NCI-H2227 (cell line): ENCODE measurements at regions not wholly inside any gene's neighbourhood (a gene's known extent, or its start where the extent isn't known, plus 50 kb on each side); places are given as distances from the start of the nearest gene placed in this dataset.

Source experiments
- DNase-seq: peaks from one replicate; lab custom pipeline; 2025; ENCODE audit not compliant: unreplicated experiment; lab: John Stamatoyannopoulos, UW

GRCh38 chr9:119775410-119775809 is 406.2 kb upstream of the BRINP1 start:
- DNase-seq, result no peak

- no peak for DNase-seq
Measured at GRCh38 chr9:119773823-119774222, 404.6 kb upstream of the BRINP1 start.

GRCh38 chr9:119771341-119771740 is 402.1 kb upstream of the BRINP1 start:
- DNase-seq, result no peak

- DNase-seq, result no peak
Measured at GRCh38 chr9:119768266-119768665, 399.0 kb upstream of the BRINP1 start.

- DNase-seq, result no peak
Measured at GRCh38 chr9:119765632-119766175, 396.5 kb upstream of the BRINP1 start.

GRCh38 chr9:119763260-119763659 is 394.0 kb upstream of the BRINP1 start:
- no peak for DNase-seq

- DNase-seq, result no peak
Measured at GRCh38 chr9:119761812-119762211, 392.6 kb upstream of the BRINP1 start.

GRCh38 chr9:119758990-119759389 is 389.8 kb upstream of the BRINP1 start:
- DNase-seq, result no peak

GRCh38 chr9:119758241-119758640 is 389.0 kb upstream of the BRINP1 start:
- no peak for DNase-seq

GRCh38 chr9:119739476-119739875 is 370.2 kb upstream of the BRINP1 start:
- DNase-seq, result no peak

GRCh38 chr9:119736491-119737454 is 367.5 kb upstream of the BRINP1 start:
- DNase-seq, result no peak

- no peak for DNase-seq
Measured at GRCh38 chr9:119727988-119728387, 358.8 kb upstream of the BRINP1 start.

- DNase-seq, result no peak
Measured at GRCh38 chr9:119726035-119726434, 356.8 kb upstream of the BRINP1 start.

- no peak for DNase-seq
Measured at GRCh38 chr9:119722384-119722783, 353.1 kb upstream of the BRINP1 start.

GRCh38 chr9:119712325-119712724 is 343.1 kb upstream of the BRINP1 start:
- no peak for DNase-seq

GRCh38 chr9:119709431-119709830 is 340.2 kb upstream of the BRINP1 start:
- no peak for DNase-seq

- DNase-seq, result no peak
Measured at GRCh38 chr9:119707228-119707845, 338.1 kb upstream of the BRINP1 start.

GRCh38 chr9:119701651-119702050 is 332.4 kb upstream of the BRINP1 start:
- DNase-seq, result no peak

GRCh38 chr9:119698535-119698934 is 329.3 kb upstream of the BRINP1 start:
- no peak for DNase-seq

- no peak for DNase-seq
Measured at GRCh38 chr9:119697996-119698395, 328.8 kb upstream of the BRINP1 start.

- no peak for DNase-seq
Measured at GRCh38 chr9:119689879-119690278, 320.6 kb upstream of the BRINP1 start.

- no peak for DNase-seq
Measured at GRCh38 chr9:119688547-119688946, 319.3 kb upstream of the BRINP1 start.
